H1 (cell line): ENCODE measurements at regions not wholly inside any gene's neighbourhood (a gene's known extent, or its start where the extent isn't known, plus 50 kb on each side); places are given as distances from the start of the nearest gene placed in this dataset.

Experiments
- CTCF ChIA-PET: fragments of 300-600 bp; sonication (Branson Sonifier 250); formaldehyde crosslinking; loops from one replicate; lab custom pipeline; 2021; ENCODE audit not compliant: partially characterized antibody; lab: Charles Lee
- POLR2A ChIA-PET: fragments of 300-600 bp; sonication (Branson Sonifier 250); formaldehyde crosslinking; loops from one replicate; lab custom pipeline; 2021; ENCODE audit warnings: inconsistent platforms; ENCODE audit not compliant: partially characterized antibody; lab: Charles Lee
- DNase-seq, 2 experiments: peaks; one replicate each; pipeline versions ENCODE4 v3.0.0 to v3.0.0-alpha.2; 2010 to 2022; ENCODE audit warnings: low spot score in 2 of 2, low read depth in 1 of 2, mixed read lengths in 1 of 2
- FAIRE-seq: peaks from 2 replicates; lab custom pipeline; 2011; peaks lifted over from hg19 to GRCh38; lab: Jason Lieb, UNC
- H2AFZ ChIP-seq: 2 replicates; pipeline ENCODE4 v1.8.1; 2012; ENCODE audit warnings: low read length, inconsistent platforms
- H2AK5ac ChIP-seq: 2 replicates; pipeline ENCODE4 v1.6.1; 2013; ENCODE audit warnings: low read depth, low read length
- H2BK120ac ChIP-seq: replicated peaks from 2 replicates; pipeline ENCODE3; 2013; ENCODE audit warnings: low read depth, low read length, inconsistent platforms
- H2BK12ac ChIP-seq: 2 replicates; pipeline ENCODE4 v1.6.1; 2013; ENCODE audit warnings: low read depth, low read length
- H2BK15ac ChIP-seq: 2 replicates; pipeline ENCODE4 v1.6.1; 2013; ENCODE audit warnings: low read length
- H2BK20ac ChIP-seq: 2 replicates; pipeline ENCODE4 v1.6.1; 2013; ENCODE audit warnings: low read length
- H2BK5ac ChIP-seq: 2 replicates; pipeline ENCODE4 v1.6.1; 2013; ENCODE audit warnings: low read depth, low read length
- H3K14ac ChIP-seq: 2 replicates; pipeline ENCODE4 v1.6.1; 2013; ENCODE audit warnings: inconsistent platforms; ENCODE audit not compliant: insufficient read length
- H3K18ac ChIP-seq: 2 replicates; pipeline ENCODE4 v1.6.1; 2013; ENCODE audit warnings: low read length; ENCODE audit errors: extremely low read depth
- H3K23ac ChIP-seq: 2 replicates; pipeline ENCODE4 v1.6.1; 2013; ENCODE audit warnings: inconsistent platforms; ENCODE audit not compliant: insufficient read length
- H3K23me2 ChIP-seq: 2 replicates; pipeline ENCODE4 v1.6.1; 2013; ENCODE audit warnings: low read depth, low read length
- H3K27ac ChIP-seq: 2 replicates; pipeline ENCODE4 v1.6.1; 2011; ENCODE audit warnings: low read depth, low read length, inconsistent platforms
- H3K27me3 ChIP-seq, 4 experiments: replicated peaks in 1 of 4; 1 replicate in 1 of 4; 2 replicates in 3 of 4; pipeline versions ENCODE4 v1.6.1 to v1.8.1; 2011 to 2013; ENCODE audit warnings: low read length in 3 of 4, mild to moderate bottlenecking in 3 of 4, inconsistent platforms in 2 of 4, mixed read lengths in 2 of 4, moderate library complexity in 1 of 4; ENCODE audit not compliant: control insufficient read depth in 3 of 4, insufficient read depth in 3 of 4; ENCODE audit errors: extremely low read depth in 1 of 4
- H3K36me3 ChIP-seq, 4 experiments: 2 replicates each; pipeline versions ENCODE4 v1.6.1 to v1.8.1; 2011 to 2013; ENCODE audit warnings: mild to moderate bottlenecking in 4 of 4, low read length in 3 of 4, moderate library complexity in 2 of 4, control low read depth in 1 of 4, inconsistent platforms in 1 of 4; ENCODE audit not compliant: insufficient read depth in 4 of 4, control insufficient read depth in 2 of 4
- H3K4ac ChIP-seq: replicated peaks from 2 replicates; pipeline ENCODE3; 2013; ENCODE audit warnings: low read length, low read depth, mixed read lengths, inconsistent platforms; ENCODE audit not compliant: insufficient read length
- H3K4me1 ChIP-seq, 4 experiments: replicated peaks in 1 of 4; 1 replicate in 1 of 4; 2 replicates in 3 of 4; pipeline versions ENCODE4 v1.6.1 to v1.8.1; 2011 to 2013; ENCODE audit warnings: low read length in 3 of 4, inconsistent platforms in 2 of 4, mixed read lengths in 1 of 4; ENCODE audit not compliant: insufficient read depth in 4 of 4, control insufficient read depth in 3 of 4
- H3K4me2 ChIP-seq, 2 experiments: 2 replicates each; pipeline versions ENCODE4 v1.6.1 to v1.8.1; 2011 to 2013; ENCODE audit warnings: low read depth in 2 of 2, low read length in 2 of 2, control low read depth in 1 of 2, inconsistent platforms in 1 of 2, mild to moderate bottlenecking in 1 of 2; ENCODE audit not compliant: insufficient read depth in 1 of 2
- H3K4me3 ChIP-seq, 4 experiments: fragments of 200-600, 300-600 bp in 1 of 4; sonication (generic), shearing (Covaris generic), sonication (Bioruptor Twin) in 1 of 4; 2 replicates each; pipeline versions ENCODE4 v1.5.1 to v1.8.1; 2011 to 2016; ENCODE audit warnings: low read length in 4 of 4, low read depth in 3 of 4, control low read depth in 2 of 4, inconsistent platforms in 2 of 4, mild to moderate bottlenecking in 2 of 4, mixed read lengths in 1 of 4, moderate library complexity in 1 of 4; ENCODE audit not compliant: insufficient read depth in 2 of 4; ENCODE audit errors: extremely low read depth in 1 of 4
- H3K56ac ChIP-seq: replicated peaks from 2 replicates; pipeline ENCODE3; 2013; ENCODE audit warnings: low read depth, mild to moderate bottlenecking, mixed read lengths, low read length, inconsistent platforms; ENCODE audit not compliant: insufficient read length
- H3K79me1 ChIP-seq: 2 replicates; pipeline ENCODE4 v1.6.1; 2013; ENCODE audit warnings: low read depth, low read length, control low read depth
- H3K79me2 ChIP-seq, 2 experiments: 2 replicates each; pipeline versions ENCODE4 v1.6.1 to v1.8.1; 2012 to 2013; ENCODE audit warnings: low read length in 2 of 2, mild to moderate bottlenecking in 2 of 2, inconsistent platforms in 1 of 2; ENCODE audit not compliant: insufficient read depth in 2 of 2, control insufficient read depth in 1 of 2
- H3K9ac ChIP-seq, 4 experiments: replicated peaks in 1 of 4; 1 replicate in 1 of 4; 2 replicates in 3 of 4; pipeline versions ENCODE4 v1.6.1 to v1.8.1; 2011 to 2013; ENCODE audit warnings: low read depth in 3 of 4, low read length in 3 of 4, control low read depth in 2 of 4, mild to moderate bottlenecking in 2 of 4, moderate library complexity in 2 of 4, inconsistent platforms in 1 of 4; ENCODE audit errors: extremely low read depth in 1 of 4
- H3K9me3 ChIP-seq, 2 experiments: 2 replicates each; pipeline versions ENCODE4 v1.6.1 to v1.8.1; 2012 to 2013; ENCODE audit warnings: mild to moderate bottlenecking in 2 of 2, moderate library complexity in 2 of 2, control low read depth in 1 of 2, inconsistent platforms in 1 of 2, low read depth in 1 of 2, low read length in 1 of 2, mixed read lengths in 1 of 2; ENCODE audit not compliant: insufficient read depth in 2 of 2
- H4K20me1 ChIP-seq, 2 experiments: replicated peaks in 1 of 2; 2 replicates each; pipeline versions ENCODE3 to v1.8.1; 2011 to 2013; ENCODE audit warnings: inconsistent platforms in 2 of 2, low read length in 2 of 2, mild to moderate bottlenecking in 1 of 2; ENCODE audit not compliant: insufficient read depth in 2 of 2, control insufficient read depth in 1 of 2
- H4K5ac ChIP-seq: 2 replicates; pipeline ENCODE4 v1.6.1; 2013; ENCODE audit warnings: low read length, low read depth, mixed read lengths, inconsistent platforms; ENCODE audit not compliant: insufficient read length
- H4K8ac ChIP-seq: 2 replicates; pipeline ENCODE4 v1.8.0; 2013; ENCODE audit warnings: mild to moderate bottlenecking, moderate library complexity, low read length, inconsistent platforms; ENCODE audit not compliant: insufficient read depth; ENCODE audit errors: extremely low read depth
- H4K91ac ChIP-seq: replicated peaks from 2 replicates; pipeline ENCODE3; 2013; ENCODE audit warnings: low read length, mixed read lengths, inconsistent platforms; ENCODE audit not compliant: insufficient read length
- ATF2 ChIP-seq: IDR thresholded peaks from 2 replicates; pipeline ENCODE4 v1.6.1; 2012; ENCODE audit warnings: low read length, inconsistent platforms
- CREB1 ChIP-seq: IDR thresholded peaks from 2 replicates; pipeline ENCODE4 v1.6.1; 2012; ENCODE audit warnings: inconsistent platforms
- E2F6 ChIP-seq: IDR thresholded peaks from 2 replicates; pipeline ENCODE4 v1.6.1; 2012; ENCODE audit warnings: inconsistent platforms
- GABPA ChIP-seq: IDR thresholded peaks from 2 replicates; pipeline ENCODE4 v1.6.1; 2011; ENCODE audit warnings: mild to moderate bottlenecking, low read length, moderate library complexity, borderline replicate concordance; ENCODE audit not compliant: insufficient read depth
- JUN ChIP-seq: IDR thresholded peaks from 2 replicates; pipeline ENCODE4 v1.6.1; 2011; ENCODE audit warnings: low read depth, mild to moderate bottlenecking, improper control_type of control experiment, low read length
- KDM5A ChIP-seq: fragments of 200-600 bp; IDR thresholded peaks from 2 replicates; pipeline ENCODE4 v1.7.1; 2012; ENCODE audit warnings: mild to moderate bottlenecking, low read length, inconsistent platforms, mixed read lengths
- NRF1 ChIP-seq: IDR thresholded peaks from 2 replicates; pipeline ENCODE4 v1.6.1; 2011; ENCODE audit warnings: mild to moderate bottlenecking, low read depth, low read length, improper control_type of control experiment
- RNF2 ChIP-seq: fragments of 200-900, 300-1000 bp; sonication (generic); IDR thresholded peaks from 2 replicates; pipeline ENCODE4 v1.7.1; 2016; ENCODE audit warnings: borderline replicate concordance, low read depth, mild to moderate bottlenecking, antibody characterized with exemption, low read length; ENCODE audit not compliant: poor library complexity, severe bottlenecking; ENCODE audit errors: missing control alignments
- TCF12 ChIP-seq: IDR thresholded peaks from 2 replicates; pipeline ENCODE4 v1.6.1; 2011; ENCODE audit warnings: low read depth, mild to moderate bottlenecking, low read length
- WGBS, 2 experiments: shearing (Covaris generic) in 1 of 2; methylation state at CpG; one replicate each; pipeline versions ENCODE4 v1.1.6 to v1.1.7; 2013 to 2015; ENCODE audit warnings: low lambda C conversion rate in 2 of 2, mixed read lengths in 2 of 2, inconsistent platforms in 1 of 2, low coverage in 1 of 2, missing lambda C conversion rate in 1 of 2; ENCODE audit not compliant: insufficient replicate concordance in 2 of 2, insufficient coverage in 1 of 2, insufficient read length in 1 of 2; ENCODE audit errors: extremely low coverage in 1 of 2, missing lambda C conversion rate in 1 of 2; 5-methylcytosine and 5-hydroxymethylcytosine counted together

GRCh38 chr10:32146166-32146565, 89.9 kb upstream of the KIF5B start:
- no peak overlapping the region for H4K5ac ChIP-seq
- no peaks in the 10 kb centered on the region for H3K9me3 ChIP-seq
- no peaks in the 10 kb centered on the region for H3K36me3 ChIP-seq
- H2BK5ac ChIP-seq, result no peak overlapping the region
- H2BK120ac ChIP-seq, result no peak overlapping the region
- no peak overlapping the region for H3K4ac ChIP-seq
- H2BK20ac ChIP-seq, result no peak overlapping the region
- H3K14ac ChIP-seq, result no peak overlapping the region
- no peak overlapping the region for H3K56ac ChIP-seq
- no peak for TF ChIP-seq ATF2
- TF ChIP-seq KDM5A, result no peak
- TF ChIP-seq TCF12, result no peak
- TF ChIP-seq E2F6, result no peak
- TF ChIP-seq JUN, result no peak
- TF ChIP-seq GABPA, result no peak
- TF ChIP-seq RNF2, result no peak
- TF ChIP-seq NRF1, result no peak
- no peak for TF ChIP-seq CREB1
- no peak overlapping the region for H4K91ac ChIP-seq
- H2AFZ ChIP-seq, result no peak overlapping the region
- no peak overlapping the region for H3K27ac ChIP-seq
- H2BK12ac ChIP-seq, result no peak overlapping the region
- 90% methylated on average over 4 of the region's 4 CpGs; no CpG with 5 or more reads in 1 of the 2 experiments for WGBS, 2 experiments
- no peak overlapping the region for H3K4me2 ChIP-seq
- H3K4me1 ChIP-seq, result no peaks in the 10 kb centered on the region
- H3K79me2 ChIP-seq, result no peaks in the 10 kb centered on the region
- DNase-seq, result no peak
- no peaks in the 10 kb centered on the region for H4K20me1 ChIP-seq
- H3K23me2 ChIP-seq, result no peaks in the 10 kb centered on the region
- ChIA-PET POLR2A (no interaction called here), CTCF (interaction anchor here (1.5 kb wide), 1 partner anchor 44 kb away, joined by 3 read pairs; no protein-coding TSS in a partner anchor)
- no peak overlapping the region for H3K4me3 ChIP-seq
- no peak overlapping the region for H4K8ac ChIP-seq
- H3K9ac ChIP-seq, result no peak overlapping the region
- no peak overlapping the region for H3K23ac ChIP-seq
- FAIRE-seq, result no peak
- no peaks in the 10 kb centered on the region for H3K79me1 ChIP-seq
- H3K18ac ChIP-seq, result no peak overlapping the region
- H2AK5ac ChIP-seq, result no peak overlapping the region
- no peaks in the 10 kb centered on the region for H3K27me3 ChIP-seq
- no peak overlapping the region for H2BK15ac ChIP-seq
